ENCODE measurements at regions not wholly inside any gene's neighbourhood (a gene's known extent, or its start where the extent isn't known, plus 50 kb on each side); places are given as distances from the start of the nearest gene placed in this dataset.

DNA sequence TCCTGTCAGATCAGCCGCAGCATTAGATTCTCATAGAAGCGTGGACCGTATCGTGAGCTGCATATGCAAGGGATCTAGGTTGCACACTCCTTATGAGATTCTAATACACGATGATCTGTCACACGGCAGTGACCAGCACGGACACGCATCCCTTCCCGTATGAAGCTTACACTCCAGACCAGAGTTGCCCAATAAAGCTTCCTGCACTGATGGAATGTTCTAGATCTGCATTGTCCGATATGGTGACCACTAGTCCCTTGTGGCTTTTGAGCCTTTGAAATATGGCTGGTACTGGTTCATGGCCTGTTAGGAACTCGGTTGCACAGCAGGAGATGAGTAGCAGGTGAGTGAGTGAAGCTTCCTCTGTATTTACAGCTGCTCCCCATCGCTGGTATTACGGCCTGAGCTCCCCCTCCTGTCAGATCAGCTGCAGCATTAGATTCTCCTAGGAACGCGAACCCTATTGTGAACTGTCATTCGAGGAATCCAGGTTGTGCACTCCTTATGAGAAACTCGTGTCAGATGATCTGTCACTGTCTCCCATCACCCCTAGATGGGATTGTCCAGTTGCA is 49.8 kb upstream of the ZCCHC14 start:
- Histone ChIP-seq H2AFZ (replicated peaks; ENCODE audit: low read length, poor library complexity) (no peak overlapping the region), H2AK9ac (replicated peaks; ENCODE audit: low read depth, low read length, poor library complexity) (no peak overlapping the region), H2BK20ac (ENCODE audit: low read depth, low read length) (no peak overlapping the region), H3K4me3 (ENCODE audit: insufficient read depth, low read depth, low read length) (no peak overlapping the region), H3K4me1 (ENCODE audit: control insufficient read depth, insufficient read depth, low read length) (peaks cover 11% of the 10 kb centered on the region), H2BK5ac (ENCODE audit: low read depth, low read length, poor library complexity, severe bottlenecking) (no peak overlapping the region), H4K5ac (ENCODE audit: low read depth, low read length) (no peak overlapping the region), H3K56ac (ENCODE audit: extremely low read depth, insufficient read depth, low read length) (no peak overlapping the region), H3K9me1 (ENCODE audit: insufficient read depth, low read length) (no peaks in the 10 kb centered on the region; the same call in 1 of the 2 replicates), H3K9me3 (ENCODE audit: control insufficient read depth, insufficient read depth, low read length) (peaks cover 8% of the 10 kb centered on the region), H4K8ac (ENCODE audit: low read depth in 2 of 2, low read length in 2 of 2) (no peak overlapping the region), H3K9ac (ENCODE audit: low read depth, low read length) (no peak overlapping the region), H4K91ac (ENCODE audit: insufficient read depth, low read depth, low read length) (no peak overlapping the region), H3K27ac (ENCODE audit: insufficient read depth, low read length) (no peak overlapping the region), H2BK15ac (ENCODE audit: low read depth, low read length) (no peak overlapping the region), H2BK120ac (ENCODE audit: low read depth, low read length) (no peak overlapping the region), H3K27me3 (ENCODE audit: control insufficient read depth, insufficient read depth, low read length) (peaks cover 28% of the 10 kb centered on the region), H3K14ac (replicated peaks; ENCODE audit: low read depth, low read length) (no peak overlapping the region), H2AK5ac (ENCODE audit: low read depth, low read length) (peak overlapping the region; percentile 49; the same call in 1 of the 2 replicates), H3K18ac (ENCODE audit: low read depth, low read length) (no peak overlapping the region), H3K36me3 (ENCODE audit: control insufficient read depth, insufficient read depth, low read length) (no peaks in the 10 kb centered on the region), H3K4me2 (ENCODE audit: low read depth, low read length) (no peak overlapping the region), H3K4ac (ENCODE audit: low read depth, low read length) (no peak overlapping the region), H3K23ac (ENCODE audit: low read depth, low read length) (no peak overlapping the region), H3K79me1 (ENCODE audit: low read depth in 1 of 2, low read length in 2 of 2) (no peaks in the 10 kb centered on the region), H4K20me1 (ENCODE audit: insufficient read depth, low read length) (no peaks in the 10 kb centered on the region; the same call in 1 of the 2 replicates)
- no TSS peak for BruUV-seq (replicated peaks)
- intact Hi-C loops (cut with micrococcal nuclease) = no loop called here
- ATAC-seq (ENCODE audit: low read depth) (no peak), DNase-seq (no peak)
- dilution Hi-C loops (cut with HindIII; ENCODE audit: low sequenced_read_pairs, unreplicated experiment) = no loop called here
- TF ChIP-seq, protein P1, sequence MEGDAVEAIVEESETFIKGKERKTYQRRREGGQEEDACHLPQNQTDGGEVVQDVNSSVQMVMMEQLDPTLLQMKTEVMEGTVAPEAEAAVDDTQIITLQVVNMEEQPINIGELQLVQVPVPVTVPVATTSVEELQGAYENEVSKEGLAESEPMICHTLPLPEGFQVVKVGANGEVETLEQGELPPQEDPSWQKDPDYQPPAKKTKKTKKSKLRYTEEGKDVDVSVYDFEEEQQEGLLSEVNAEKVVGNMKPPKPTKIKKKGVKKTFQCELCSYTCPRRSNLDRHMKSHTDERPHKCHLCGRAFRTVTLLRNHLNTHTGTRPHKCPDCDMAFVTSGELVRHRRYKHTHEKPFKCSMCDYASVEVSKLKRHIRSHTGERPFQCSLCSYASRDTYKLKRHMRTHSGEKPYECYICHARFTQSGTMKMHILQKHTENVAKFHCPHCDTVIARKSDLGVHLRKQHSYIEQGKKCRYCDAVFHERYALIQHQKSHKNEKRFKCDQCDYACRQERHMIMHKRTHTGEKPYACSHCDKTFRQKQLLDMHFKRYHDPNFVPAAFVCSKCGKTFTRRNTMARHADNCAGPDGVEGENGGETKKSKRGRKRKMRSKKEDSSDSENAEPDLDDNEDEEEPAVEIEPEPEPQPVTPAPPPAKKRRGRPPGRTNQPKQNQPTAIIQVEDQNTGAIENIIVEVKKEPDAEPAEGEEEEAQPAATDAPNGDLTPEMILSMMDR (conservative IDR thresholded peaks at IDR 0.05; ENCODE audit: low read depth, low read length) = no peak
- no peak for TF ChIP-seq NFE2L2 (IDR thresholded peaks at IDR 0.05; ENCODE audit: low read depth, low read length)
- no peak for TF ChIP-seq MXI1 (IDR thresholded peaks at IDR 0.05; ENCODE audit: borderline replicate concordance, low read depth, low read length)
- TF ChIP-seq BHLHE40 (IDR thresholded peaks at IDR 0.05; ENCODE audit: low read depth, low read length) = no peak
- ChIA-PET CTCF (no interaction called here), POLR2A (ENCODE audit: unreplicated experiment) (no interaction called here)
- WGBS, 2 experiments (ENCODE audit: extremely low coverage in 2 of 2, insufficient read length in 1 of 2) = 84% methylated on average over 6 of the region's 17 CpGs; no CpG with 5 or more reads in 1 of the 2 experiments
- in situ Hi-C loops (cut with MboI; ENCODE audit: low sequenced_read_pairs) = no loop called here

Measured in IMR-90 (cell line).